ENCODE measurements at regions not wholly inside any gene's neighbourhood (a gene's known extent, or its start where the extent isn't known, plus 50 kb on each side); places are given as distances from the start of the nearest gene placed in this dataset.

DNA sequence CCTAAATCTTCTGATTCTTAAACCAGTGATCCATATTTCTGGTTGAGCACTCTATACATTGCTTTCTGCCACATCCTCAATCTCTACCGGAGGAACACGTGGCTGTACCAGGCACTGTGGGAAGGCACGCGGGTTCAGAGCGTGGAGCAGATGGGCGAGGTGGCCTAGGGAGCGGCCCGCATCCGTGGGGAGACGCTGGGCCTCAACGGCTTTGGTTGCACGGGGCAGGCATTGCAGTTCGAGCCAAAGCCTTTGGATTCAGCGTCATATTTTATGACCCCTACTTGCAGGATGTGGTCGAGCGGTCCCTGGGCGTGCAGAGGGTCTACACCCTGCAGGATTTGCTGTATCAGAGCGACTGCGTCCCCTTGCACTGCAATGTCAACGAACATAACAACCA, 197.2 kb upstream of the RGMB start:
- H3K36me3 Mint-ChIP-seq, result no peaks in the 10 kb centered on the region
- DNase-seq (ENCODE audit: low spot score in 2 of 2) (no peak), ATAC-seq (no peak)

DNA sequence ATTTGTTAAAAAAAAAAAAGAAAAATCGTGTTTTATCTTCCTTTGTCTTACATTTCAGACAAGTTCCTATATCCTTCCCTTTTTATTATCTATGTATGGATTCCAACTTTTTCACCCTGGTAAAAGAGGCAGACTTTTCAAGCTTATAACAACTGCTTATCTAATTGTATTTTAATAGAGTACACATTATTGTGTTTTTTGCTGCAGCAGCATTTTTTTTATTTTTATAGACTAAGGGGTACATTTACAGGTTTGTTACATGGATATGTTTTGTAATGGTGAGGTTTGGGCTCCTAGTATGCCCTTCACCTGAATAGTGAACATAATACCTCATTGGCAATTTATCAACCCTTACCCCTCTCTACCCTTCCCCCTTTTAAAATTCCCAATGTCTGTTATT, 195.0 kb upstream of the RGMB start:
- Mint-ChIP-seq H3K4me3 (no peak overlapping the region), H3K36me3 (no peaks in the 10 kb centered on the region), H3K9me3 (no peaks in the 10 kb centered on the region), H3K27ac (no peak overlapping the region), H3K4me1 (no peaks in the 10 kb centered on the region)
- no peak for ATAC-seq
- DNase-seq (ENCODE audit: low spot score in 2 of 2), result no peak

More for the DNA sequence above, 197.2 kb upstream of the RGMB start:
- Mint-ChIP-seq H3K4me3 (no peak overlapping the region), H3K9me3 (no peaks in the 10 kb centered on the region), H3K27ac (no peak overlapping the region), H3K4me1 (no peaks in the 10 kb centered on the region)

GRCh38 chr5:98581112-98581997, 192.1 kb upstream of the RGMB start:
- H3K9me3 Mint-ChIP-seq, result no peaks in the 10 kb centered on the region
- H3K27ac Mint-ChIP-seq, result no peak overlapping the region
- H3K4me3 Mint-ChIP-seq, result no peak overlapping the region
- ATAC-seq (no peak), DNase-seq (ENCODE audit: low spot score in 2 of 2) (no peak)
- H3K36me3 Mint-ChIP-seq, result no peaks in the 10 kb centered on the region
- H3K4me1 Mint-ChIP-seq, result no peaks in the 10 kb centered on the region

DNA sequence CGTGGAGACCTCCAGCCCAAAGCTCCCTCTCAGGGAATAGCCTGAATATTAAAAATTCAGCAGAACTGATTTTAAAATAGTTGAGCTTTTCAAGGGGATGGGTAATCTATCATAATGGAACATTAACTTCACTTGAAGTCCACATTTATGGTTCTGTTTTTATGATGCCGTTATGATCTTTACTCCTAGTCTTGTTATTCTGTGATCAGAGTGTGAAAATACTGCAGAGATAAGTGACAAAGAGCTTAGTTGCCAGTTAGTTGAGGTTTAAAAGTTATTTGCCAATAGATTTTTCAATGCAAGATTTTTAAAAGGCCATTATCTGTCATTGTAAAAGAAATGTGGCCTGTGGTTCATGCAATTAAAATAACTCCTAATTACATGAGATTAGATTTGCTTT, 189.9 kb upstream of the RGMB start:
- Mint-ChIP-seq H3K4me3 (no peak overlapping the region), H3K27ac (no peak overlapping the region), H3K4me1 (no peaks in the 10 kb centered on the region), H3K36me3 (no peaks in the 10 kb centered on the region), H3K9me3 (no peaks in the 10 kb centered on the region)
- ATAC-seq (no peak), DNase-seq (ENCODE audit: low spot score in 2 of 2) (no peak)

- Mint-ChIP-seq H3K9me3 (no peaks in the 10 kb centered on the region), H3K4me1 (no peaks in the 10 kb centered on the region), H3K27ac (no peak overlapping the region), H3K4me3 (no peak overlapping the region), H3K36me3 (no peaks in the 10 kb centered on the region)
- ATAC-seq (no peak), DNase-seq (ENCODE audit: low spot score in 2 of 2) (no peak)
These were observed 187.7 kb upstream of the RGMB start for GRCh38 chr5:98585661-98586310.

DNA sequence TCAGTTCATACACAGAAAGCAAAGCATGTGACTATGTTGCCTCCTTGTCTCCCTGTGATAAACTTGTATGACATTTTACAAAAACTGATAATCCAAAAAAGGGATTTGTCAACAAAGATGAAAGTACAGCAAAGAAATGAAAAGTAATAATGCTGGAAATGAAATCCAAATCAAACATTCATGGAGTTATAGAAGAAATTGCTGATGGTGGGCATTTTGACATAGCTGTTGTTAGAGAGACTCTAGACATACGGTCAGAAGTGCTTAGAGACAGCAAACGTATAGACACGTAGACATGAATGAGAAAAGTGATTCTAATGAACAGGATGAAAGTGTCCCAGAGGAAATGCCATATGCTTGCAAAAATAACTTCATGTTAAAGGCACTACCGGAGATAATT, 186.9 kb upstream of the RGMB start:
- no peaks in the 10 kb centered on the region for H3K36me3 Mint-ChIP-seq
- no peak overlapping the region for H3K27ac Mint-ChIP-seq
- no peak for DNase-seq (ENCODE audit: low spot score in 2 of 2)
- H3K4me3 Mint-ChIP-seq, result no peak overlapping the region
- H3K4me1 Mint-ChIP-seq, result no peaks in the 10 kb centered on the region
- H3K9me3 Mint-ChIP-seq, result no peaks in the 10 kb centered on the region
- no peak for ATAC-seq

- DNase-seq (ENCODE audit: low spot score in 2 of 2) (no peak), ATAC-seq (no peak)
- Mint-ChIP-seq H3K36me3 (no peaks in the 10 kb centered on the region), H3K4me1 (no peaks in the 10 kb centered on the region), H3K4me3 (no peak overlapping the region), H3K9me3 (no peaks in the 10 kb centered on the region), H3K27ac (no peak overlapping the region)
These were observed 186.3 kb upstream of the RGMB start for GRCh38 chr5:98587166-98587565.

GRCh38 chr5:98588215-98588614, 185.2 kb upstream of the RGMB start:
- no peak for ATAC-seq

DNA sequence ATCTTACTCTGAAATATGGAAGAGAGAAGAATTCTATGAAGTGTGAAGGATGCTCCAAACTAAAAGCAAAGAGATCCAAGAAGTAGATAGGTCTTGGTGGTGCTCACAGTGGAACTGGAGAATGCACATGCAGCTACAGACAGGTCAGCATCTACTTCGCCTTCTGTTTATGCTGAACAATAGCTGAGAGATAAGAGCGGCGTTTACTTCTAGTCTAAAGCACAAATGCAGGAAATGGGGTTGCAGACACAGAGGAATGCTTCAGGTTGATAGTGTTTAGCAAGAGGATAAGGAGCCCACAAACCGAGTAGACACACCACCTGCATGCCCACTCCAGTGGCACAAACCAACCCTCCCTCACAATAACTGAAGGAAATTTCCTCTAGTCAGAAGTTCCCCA, 180.0 kb upstream of the RGMB start:
- no peak overlapping the region for H3K4me3 Mint-ChIP-seq
- no peaks in the 10 kb centered on the region for H3K9me3 Mint-ChIP-seq
- no peaks in the 10 kb centered on the region for H3K4me1 Mint-ChIP-seq
- no peak overlapping the region for H3K27ac Mint-ChIP-seq
- ATAC-seq (no peak), DNase-seq (ENCODE audit: low spot score in 2 of 2) (no peak)
- no peaks in the 10 kb centered on the region for H3K36me3 Mint-ChIP-seq

More at GRCh38 chr5:98588215-98588614, 185.2 kb upstream of the RGMB start:
- H3K4me1 Mint-ChIP-seq, result no peaks in the 10 kb centered on the region
- no peak overlapping the region for H3K4me3 Mint-ChIP-seq
- DNase-seq (ENCODE audit: low spot score in 2 of 2), result no peak
- no peaks in the 10 kb centered on the region for H3K36me3 Mint-ChIP-seq
- H3K9me3 Mint-ChIP-seq, result no peaks in the 10 kb centered on the region
- H3K27ac Mint-ChIP-seq, result no peak overlapping the region

GRCh38 chr5:98594098-98594497, 179.4 kb upstream of the RGMB start:
- Mint-ChIP-seq H3K27ac (no peak overlapping the region), H3K9me3 (no peaks in the 10 kb centered on the region), H3K4me3 (no peak overlapping the region), H3K36me3 (no peaks in the 10 kb centered on the region), H3K4me1 (no peaks in the 10 kb centered on the region)
- DNase-seq (ENCODE audit: low spot score in 2 of 2), result no peak
- ATAC-seq, result no peak

DNA sequence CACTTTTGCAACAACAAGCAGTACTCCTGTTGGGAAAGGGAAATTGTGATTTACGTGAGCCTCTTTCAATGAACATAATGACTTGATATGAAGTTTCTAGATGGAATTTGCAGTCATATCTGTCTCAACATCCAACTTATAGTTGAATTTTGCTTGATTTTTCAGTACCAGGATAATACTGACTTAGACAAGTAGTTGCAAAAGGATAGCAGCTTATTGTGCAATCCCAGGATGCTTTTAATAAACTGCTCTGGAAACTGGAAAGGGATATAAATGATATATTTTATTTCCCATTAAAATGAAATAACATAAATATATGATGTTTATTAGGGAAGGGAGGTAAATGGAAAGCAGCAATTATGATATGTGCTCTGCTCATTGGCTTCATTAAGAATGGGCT, 174.4 kb upstream of the RGMB start:
- Mint-ChIP-seq H3K36me3 (no peaks in the 10 kb centered on the region), H3K4me1 (no peaks in the 10 kb centered on the region), H3K4me3 (no peak overlapping the region), H3K9me3 (peaks cover 6% of the 10 kb centered on the region), H3K27ac (no peak overlapping the region)
- DNase-seq (ENCODE audit: low spot score in 2 of 2) (no peak), ATAC-seq (no peak)

DNA sequence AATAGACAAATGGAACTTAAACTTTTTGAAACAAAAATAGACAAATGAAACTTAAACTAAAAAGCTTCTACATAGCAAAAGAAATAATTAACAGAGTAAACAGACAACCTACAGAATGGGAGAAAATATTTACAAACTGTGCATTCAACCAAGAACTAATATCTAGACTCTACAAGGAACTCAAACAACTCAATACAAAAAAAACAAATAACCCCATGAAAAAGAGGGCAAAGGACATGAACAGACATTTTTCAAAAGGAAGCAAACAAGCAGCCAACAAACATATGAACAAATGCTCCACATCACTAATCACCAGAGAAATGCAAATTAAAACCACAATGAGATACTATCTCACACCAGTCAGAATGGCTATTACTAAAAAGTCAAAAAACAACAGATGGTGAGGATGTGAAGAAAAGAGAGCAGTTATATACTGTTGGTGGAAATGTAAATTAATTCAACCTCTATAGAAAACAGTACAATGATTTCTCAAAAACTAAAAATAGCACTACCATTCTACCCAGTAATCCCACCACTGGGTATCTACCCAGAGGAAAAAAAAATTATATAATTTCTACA, 170.8 kb upstream of the RGMB start:
- no peaks in the 10 kb centered on the region for H3K4me1 Mint-ChIP-seq
- ATAC-seq (no peak), DNase-seq (ENCODE audit: low spot score in 2 of 2) (no peak)
- H3K27ac Mint-ChIP-seq, result no peak overlapping the region
- H3K9me3 Mint-ChIP-seq, result peaks cover 6% of the 10 kb centered on the region
- H3K4me3 Mint-ChIP-seq, result no peak overlapping the region
- no peaks in the 10 kb centered on the region for H3K36me3 Mint-ChIP-seq

GRCh38 chr5:98603456-98603855, 170.0 kb upstream of the RGMB start:
- ATAC-seq (no peak), DNase-seq (ENCODE audit: low spot score in 2 of 2) (no peak)
- Mint-ChIP-seq H3K4me3 (no peak overlapping the region), H3K36me3 (no peaks in the 10 kb centered on the region), H3K9me3 (peaks cover 6% of the 10 kb centered on the region), H3K27ac (no peak overlapping the region), H3K4me1 (no peaks in the 10 kb centered on the region)

- Mint-ChIP-seq H3K36me3 (no peaks in the 10 kb centered on the region), H3K27ac (no peak overlapping the region), H3K9me3 (peaks cover 6% of the 10 kb centered on the region), H3K4me1 (no peaks in the 10 kb centered on the region), H3K4me3 (no peak overlapping the region)
- ATAC-seq (no peak), DNase-seq (ENCODE audit: low spot score in 2 of 2) (no peak)
These were observed 169.2 kb upstream of the RGMB start for GRCh38 chr5:98604301-98604700.

- Mint-ChIP-seq H3K4me3 (no peak overlapping the region), H3K27ac (no peak overlapping the region), H3K9me3 (peaks cover 6% of the 10 kb centered on the region), H3K36me3 (no peaks in the 10 kb centered on the region), H3K4me1 (no peaks in the 10 kb centered on the region)
- DNase-seq (ENCODE audit: low spot score in 2 of 2) (no peak), ATAC-seq (no peak)
These were observed 168.6 kb upstream of the RGMB start for GRCh38 chr5:98604721-98605425.

All from stimulated activated effector memory CD8-positive, alpha-beta T cell treated with anti-CD3 and anti-CD28 coated beads, Interleukin-12 subunit alpha, Interleukin-12 subunit beta, amount 100 ng/mL, for 72 hours (primary cell).